ENCODE measurements at regions not wholly inside any gene's neighbourhood (a gene's known extent, or its start where the extent isn't known, plus 50 kb on each side); places are given as distances from the start of the nearest gene placed in this dataset.
A peak's percentile ranks its signal among the peaks of the same experiment; 100 is the strongest.

GRCh38 chr2:201953880-201954279 lies 79.8 kb upstream of the FZD7 start:
- no peak for DNase-seq (ENCODE audit: low spot score)
- TF ChIP-seq CTCF (IDR thresholded peaks at IDR 0.05) = no peak
- no peak for ATAC-seq (ENCODE audit: low FRiP score)

DNA sequence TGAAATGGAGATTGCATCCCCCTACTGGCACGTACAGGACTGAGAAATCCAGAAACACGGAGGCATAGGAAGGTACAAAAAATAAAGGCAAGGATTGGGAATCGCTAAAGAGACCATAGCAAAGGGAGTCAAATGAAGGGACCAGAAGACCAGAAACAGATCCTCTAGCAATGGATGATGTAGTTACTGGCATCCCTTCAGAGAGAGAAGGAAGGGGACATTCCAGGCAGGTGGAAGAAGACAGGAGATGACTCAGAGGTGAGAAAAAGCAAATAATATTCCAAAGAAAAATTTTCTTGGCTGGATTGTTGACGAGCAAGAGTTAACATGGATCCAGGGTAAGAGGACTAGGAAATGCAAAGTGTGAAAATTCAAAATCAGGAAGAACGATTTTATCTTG lies 78.4 kb upstream of the FZD7 start:
- TF ChIP-seq CTCF (IDR thresholded peaks at IDR 0.05) = no peak
- ATAC-seq (ENCODE audit: low FRiP score) (no peak), DNase-seq (ENCODE audit: low spot score) (no peak)

DNA sequence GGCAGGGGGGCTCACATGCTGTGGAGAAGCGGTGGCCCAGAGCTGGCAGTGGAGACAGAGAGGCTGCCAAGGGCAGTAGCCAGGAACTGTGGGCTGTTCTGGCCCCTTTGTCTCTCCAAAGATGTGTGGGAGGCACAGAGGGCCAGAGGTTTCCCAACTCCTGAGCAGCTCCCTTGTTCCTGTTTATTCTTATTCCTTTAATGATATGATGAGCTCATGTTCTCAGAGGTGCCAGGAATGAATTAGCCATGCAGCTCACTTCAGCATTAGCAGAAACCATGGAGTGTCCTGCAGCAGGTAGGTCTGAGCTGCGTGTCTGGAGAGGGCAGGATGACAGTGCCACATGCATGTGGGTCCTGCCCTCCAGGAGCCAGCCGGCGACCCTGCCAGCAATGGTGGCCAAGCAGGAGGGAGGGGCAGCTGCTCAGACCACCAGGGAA lies 77.9 kb upstream of the FZD7 start:
- peak; percentile 84 for ATAC-seq (ENCODE audit: low FRiP score)
- no peak for TF ChIP-seq CTCF (IDR thresholded peaks at IDR 0.05)
- no peak for DNase-seq (ENCODE audit: low spot score)

GRCh38 chr2:201956361-201956760 lies 77.3 kb upstream of the FZD7 start:
- ATAC-seq (ENCODE audit: low FRiP score) (no peak), DNase-seq (ENCODE audit: low spot score) (no peak)
- TF ChIP-seq CTCF (IDR thresholded peaks at IDR 0.05) = no peak

DNA sequence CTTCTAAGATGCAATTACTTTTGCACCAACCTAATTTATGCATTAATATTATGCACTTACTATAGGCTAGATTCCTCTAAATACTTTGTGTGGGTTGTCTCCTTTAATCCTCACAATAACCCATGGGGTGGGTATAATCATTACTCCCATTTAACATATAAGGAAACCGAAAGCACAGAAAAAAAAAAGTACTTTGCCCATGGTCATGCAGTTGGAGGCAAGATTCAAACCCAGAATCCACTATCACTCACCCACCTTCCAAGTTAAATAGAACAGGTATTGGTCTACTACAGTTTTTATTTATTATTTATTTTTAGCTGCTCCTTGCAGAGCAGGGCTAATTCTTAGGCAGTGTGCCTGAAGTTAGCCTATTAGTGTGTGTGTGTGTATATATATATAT lies 76.6 kb upstream of the FZD7 start:
- no peak for TF ChIP-seq CTCF (IDR thresholded peaks at IDR 0.05)
- no peak for ATAC-seq (ENCODE audit: low FRiP score)
- DNase-seq (ENCODE audit: low spot score) = no peak

DNA sequence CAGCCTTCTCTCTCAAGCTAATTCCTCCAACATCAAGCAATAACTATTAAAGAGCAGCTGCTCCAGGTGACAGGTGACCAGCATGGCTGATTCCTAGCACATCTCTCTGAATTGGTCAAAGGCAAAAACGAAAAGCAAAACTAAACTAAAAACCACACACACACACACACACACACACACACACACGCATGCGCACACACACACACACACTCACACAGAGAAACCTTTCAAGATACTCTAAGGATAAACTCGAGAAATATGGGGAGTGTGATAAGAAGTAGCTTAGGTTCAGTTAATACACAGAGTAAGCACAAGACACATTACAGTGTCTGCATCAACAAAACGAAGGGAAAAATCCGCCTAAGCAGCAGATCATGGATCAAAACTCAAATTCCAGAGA lies 74.5 kb upstream of the FZD7 start:
- TF ChIP-seq CTCF (IDR thresholded peaks at IDR 0.05) = no peak
- DNase-seq (ENCODE audit: low spot score) (no peak), ATAC-seq (ENCODE audit: low FRiP score) (no peak)

- ATAC-seq (ENCODE audit: low FRiP score) = no peak
- no peak for TF ChIP-seq CTCF (IDR thresholded peaks at IDR 0.05)
- DNase-seq (ENCODE audit: low spot score) = no peak
These were observed 74.0 kb upstream of the FZD7 start for GRCh38 chr2:201959626-201960025.

All from omental fat pad (tissue), 3 donors.